ENCODE measurements at regions not wholly inside any gene's neighbourhood (a gene's known extent, or its start where the extent isn't known, plus 50 kb on each side); places are given as distances from the start of the nearest gene placed in this dataset.
"Not testable (repeated sequence)": the region's sequence is repeated elsewhere in the genome, so short reads cannot be mapped to it uniquely, and the experiment has no call there.

DNA sequence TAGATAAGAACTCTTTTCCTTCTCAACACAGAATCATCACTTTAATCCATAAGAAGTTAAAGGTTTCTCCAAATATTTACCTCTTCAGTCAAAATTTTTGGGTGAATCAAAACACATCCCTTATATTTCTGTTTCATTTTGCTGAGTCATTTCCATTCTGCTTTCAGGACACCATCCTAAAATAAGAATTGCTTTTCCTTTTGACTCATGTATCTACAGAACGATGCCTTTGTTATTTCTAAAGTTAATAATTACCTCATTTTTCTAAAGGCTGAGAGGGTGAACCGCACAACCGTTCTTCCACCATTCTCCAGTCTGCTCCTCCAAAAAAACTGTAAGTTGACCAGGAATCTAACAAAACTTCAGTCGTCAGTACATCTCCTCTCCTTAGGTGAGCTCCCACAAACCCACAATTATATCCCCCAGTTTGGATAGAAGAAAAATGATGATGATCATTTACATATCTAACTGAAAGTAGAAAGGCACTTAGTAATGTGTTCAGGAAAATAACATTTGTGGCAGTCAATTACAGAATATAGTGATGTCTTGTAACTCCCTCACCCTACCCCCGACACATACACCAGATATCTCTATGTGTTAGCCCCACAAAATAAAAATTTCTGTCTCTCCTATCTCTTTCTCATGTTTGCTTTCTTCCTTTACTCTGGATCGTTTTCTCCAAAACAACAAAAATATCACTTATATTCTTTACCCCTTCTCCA is 162.5 kb downstream of the RAD51AP2 start:
- DNase-seq: no peak

DNA sequence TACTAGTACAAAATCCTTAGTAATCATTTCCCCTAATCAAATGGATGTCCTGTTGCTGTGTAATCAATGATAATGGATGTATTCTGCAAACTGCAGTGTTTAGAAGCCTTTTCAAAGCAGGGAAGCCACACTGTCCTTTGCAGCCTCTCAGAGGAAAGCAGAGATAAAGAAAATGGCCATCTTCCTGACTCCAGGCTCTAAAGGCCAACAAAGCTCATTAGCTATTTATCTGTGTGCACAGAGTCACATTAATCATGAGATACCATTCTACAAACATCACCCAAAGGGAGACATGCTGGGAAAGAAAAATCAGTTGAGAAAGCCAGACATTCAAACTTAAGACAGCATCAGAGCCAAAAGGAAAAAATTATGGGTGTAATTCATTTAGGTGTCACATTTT is 165.0 kb downstream of the RAD51AP2 start:
- no peak for DNase-seq

- not testable (repeated sequence) for DNase-seq
Observed at GRCh38 chr2:17342692-17343091, 175.5 kb downstream of the RAD51AP2 start.

- no peak for DNase-seq
Observed at GRCh38 chr2:17337507-17337906, 180.7 kb downstream of the RAD51AP2 start.

- no peak for DNase-seq
Observed at GRCh38 chr2:17336458-17336857, 181.8 kb downstream of the RAD51AP2 start.

DNA sequence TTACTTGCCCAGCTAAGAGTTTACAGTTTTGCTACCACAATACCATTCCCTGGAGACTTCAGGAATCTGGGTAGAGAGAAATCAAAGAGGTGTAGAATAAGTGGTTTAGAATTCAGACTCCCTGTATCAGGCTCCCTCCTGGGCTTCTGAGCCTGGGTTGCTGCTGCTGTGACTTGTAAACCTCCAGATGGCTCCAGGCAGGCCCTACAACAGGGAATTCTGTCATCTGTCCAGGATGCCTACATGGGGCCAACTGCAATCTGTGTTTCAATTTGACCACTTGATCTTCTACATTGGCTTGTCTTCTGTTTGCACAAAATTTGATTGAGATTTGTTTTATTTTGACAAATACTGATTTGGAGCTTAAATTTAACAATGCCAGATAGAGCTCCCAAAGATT is 183.9 kb downstream of the RAD51AP2 start:
- DNase-seq: no peak

DNA sequence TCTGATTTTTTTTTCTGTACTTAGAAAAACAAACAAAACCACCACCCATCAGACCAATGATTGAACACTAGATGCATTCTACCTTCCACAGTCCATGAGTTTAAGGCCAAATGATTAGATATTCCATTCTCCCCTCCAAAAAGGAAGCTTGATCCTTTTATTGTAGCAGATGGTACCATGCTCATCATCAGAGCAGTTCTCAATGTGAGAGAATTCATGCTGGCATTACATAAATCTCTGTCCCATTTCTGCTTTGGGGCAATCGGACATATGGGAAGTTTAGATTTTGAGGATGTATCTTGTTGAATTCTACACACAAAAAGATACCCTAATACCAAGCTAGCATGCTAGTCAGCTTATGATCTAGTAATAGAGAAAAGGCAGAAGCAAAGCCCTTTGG is 186.6 kb downstream of the RAD51AP2 start:
- DNase-seq: no peak

DNA sequence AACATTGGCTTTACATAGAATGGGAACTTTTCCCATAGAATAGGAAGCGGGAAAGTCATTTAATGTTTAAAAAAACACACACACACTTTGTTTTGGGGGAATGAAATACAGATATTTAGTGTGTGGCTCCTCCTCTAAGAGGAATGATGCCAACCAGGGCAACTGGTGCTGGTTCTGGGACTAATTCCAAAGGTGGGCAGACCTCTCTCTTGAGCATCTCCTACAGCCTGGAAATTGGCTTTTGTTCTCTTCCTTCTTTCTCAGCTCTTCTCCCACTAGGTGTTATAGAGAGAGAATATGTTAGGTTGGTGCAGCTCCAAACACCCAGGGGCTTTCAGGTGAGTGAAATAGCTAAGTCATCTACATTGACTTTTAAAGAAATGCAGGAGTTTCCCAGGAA is 190.1 kb downstream of the RAD51AP2 start:
- DNase-seq: no peak

DNA sequence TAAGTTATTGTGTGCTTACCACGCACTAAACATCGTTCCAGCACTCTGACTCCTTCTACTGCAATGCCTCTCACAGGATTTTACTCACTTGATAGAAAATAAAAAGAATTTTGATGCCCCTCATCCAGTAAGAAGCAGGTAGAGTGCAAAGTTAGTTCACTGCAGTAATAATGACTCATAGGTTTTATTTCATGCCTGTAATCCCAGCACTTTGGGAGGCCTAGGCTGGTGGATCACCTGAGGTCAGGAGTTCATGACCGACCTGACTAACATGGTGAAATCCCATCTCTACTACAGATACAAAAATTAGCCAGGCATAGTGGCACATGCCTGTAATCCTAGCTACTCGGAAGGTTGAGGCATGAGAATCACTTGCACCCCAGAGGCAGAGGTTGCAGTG is 190.6 kb downstream of the RAD51AP2 start:
- no peak for DNase-seq

- DNase-seq: no peak
Observed at GRCh38 chr2:17326717-17327116, 191.5 kb downstream of the RAD51AP2 start.

DNA sequence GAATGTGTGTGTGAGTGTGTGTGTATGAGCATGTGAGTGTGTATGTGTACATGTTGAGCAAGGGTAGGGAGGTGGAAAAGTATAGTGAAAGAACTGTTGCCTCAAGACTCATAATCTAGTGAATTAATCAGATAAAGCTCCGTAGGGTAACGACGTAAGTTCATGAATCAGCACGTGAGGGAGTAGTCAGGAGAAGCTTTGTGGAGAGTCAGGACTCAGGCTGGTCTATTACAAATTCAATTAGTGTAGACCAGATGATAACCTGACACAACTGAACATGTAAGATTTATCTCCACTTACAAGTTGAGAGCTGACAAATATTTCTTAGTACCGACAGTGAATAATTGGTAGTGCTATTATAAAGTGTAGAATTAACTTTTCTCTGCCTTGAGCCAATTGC is 194.5 kb downstream of the RAD51AP2 start:
- no peak for DNase-seq

DNA sequence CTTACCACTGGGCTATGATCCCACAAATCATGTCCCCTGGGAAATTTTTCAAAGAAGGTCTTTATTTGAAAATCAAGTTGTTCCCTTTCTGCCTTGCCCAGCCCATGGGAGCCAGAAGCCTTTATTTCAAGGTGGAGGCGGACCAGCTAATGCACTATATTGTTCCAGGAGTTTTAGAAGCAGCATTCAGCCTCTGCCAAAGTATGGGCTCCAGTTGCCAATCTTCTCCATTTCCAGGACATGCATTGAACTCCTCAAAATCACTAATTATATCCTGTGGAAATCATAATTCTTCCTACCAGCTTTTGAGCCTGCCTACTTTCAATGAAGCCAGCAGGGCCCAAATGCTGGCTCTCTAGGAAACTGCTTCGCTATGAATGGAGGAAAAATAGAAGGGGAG is 195.8 kb downstream of the RAD51AP2 start:
- no peak for DNase-seq

DNA sequence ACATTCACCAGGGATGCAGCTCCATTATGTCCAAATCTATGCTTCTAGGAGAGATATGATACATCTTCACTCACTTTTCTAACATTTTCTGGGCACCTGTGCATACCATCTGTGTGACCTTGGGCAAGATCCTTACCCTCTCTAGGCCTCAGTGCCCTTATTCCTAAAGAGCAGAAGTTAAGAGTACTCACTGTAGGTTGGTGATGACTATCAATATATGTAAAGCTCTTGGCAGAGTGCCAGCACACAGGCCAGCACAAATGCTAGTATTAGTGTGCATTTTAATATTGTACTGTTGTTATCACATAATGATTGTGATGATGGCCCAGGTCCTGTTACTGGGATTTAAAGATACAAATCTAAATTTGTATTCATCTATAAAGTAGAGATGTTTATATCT is 199.2 kb downstream of the RAD51AP2 start:
- DNase-seq: no peak

- no peak for DNase-seq
Observed at GRCh38 chr2:17318013-17318412, 200.2 kb downstream of the RAD51AP2 start.

GRCh38 chr2:17317439-17317976 is 200.7 kb downstream of the RAD51AP2 start:
- DNase-seq: no peak

GRCh38 chr2:17313261-17313660 is 205.0 kb downstream of the RAD51AP2 start:
- no peak for DNase-seq

GRCh38 chr2:17311771-17312511 is 206.3 kb downstream of the RAD51AP2 start:
- no peak for DNase-seq

DNA sequence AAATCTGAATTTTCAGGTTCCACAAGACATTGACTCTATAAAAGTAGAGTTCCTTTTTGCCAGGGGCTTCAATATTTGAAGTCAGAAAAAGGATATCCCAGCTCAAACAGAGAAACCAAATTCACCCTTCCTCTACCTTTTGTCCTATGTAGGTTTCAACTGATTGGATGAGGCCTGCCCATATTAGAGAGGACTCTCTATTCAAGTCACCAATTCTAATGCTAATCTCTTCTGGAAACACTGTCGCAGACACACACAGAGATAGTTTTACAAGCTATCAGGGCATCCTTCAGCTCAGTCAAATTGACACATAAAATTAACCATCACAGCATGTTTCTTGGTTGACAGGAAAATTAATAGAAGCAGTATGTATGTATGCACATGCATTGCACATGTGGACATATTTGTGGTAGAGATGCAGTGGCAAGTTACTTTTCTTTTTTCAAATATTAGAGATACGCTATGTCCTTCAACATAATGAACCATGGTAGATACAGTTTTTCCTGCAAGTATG is 207.1 kb downstream of the RAD51AP2 start:
- DNase-seq: no peak

- no peak for DNase-seq
Observed at GRCh38 chr2:17309741-17310339, 208.4 kb downstream of the RAD51AP2 start.

DNA sequence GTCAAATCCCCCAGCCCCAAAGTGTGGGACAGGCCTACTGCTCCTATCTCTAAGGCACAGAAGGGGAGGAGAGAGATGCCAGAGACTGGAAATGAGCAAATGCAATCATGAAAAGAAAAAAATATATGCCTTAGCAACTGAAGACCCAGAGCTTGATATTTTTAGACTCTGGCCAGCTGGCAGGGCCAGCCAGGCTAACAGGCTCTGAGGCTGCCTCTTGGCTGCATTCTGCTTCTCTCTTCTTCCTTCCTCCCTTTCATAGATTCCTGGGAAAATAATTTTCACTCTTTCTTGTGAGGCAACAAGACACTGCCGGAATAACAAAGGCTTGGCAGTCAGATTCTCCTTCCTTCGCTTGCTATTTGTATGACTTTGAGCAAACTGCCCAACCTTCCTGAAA is 209.1 kb downstream of the RAD51AP2 start:
- no peak for DNase-seq

- DNase-seq: no peak
Observed at GRCh38 chr2:17306706-17307105, 211.5 kb downstream of the RAD51AP2 start.

DNA sequence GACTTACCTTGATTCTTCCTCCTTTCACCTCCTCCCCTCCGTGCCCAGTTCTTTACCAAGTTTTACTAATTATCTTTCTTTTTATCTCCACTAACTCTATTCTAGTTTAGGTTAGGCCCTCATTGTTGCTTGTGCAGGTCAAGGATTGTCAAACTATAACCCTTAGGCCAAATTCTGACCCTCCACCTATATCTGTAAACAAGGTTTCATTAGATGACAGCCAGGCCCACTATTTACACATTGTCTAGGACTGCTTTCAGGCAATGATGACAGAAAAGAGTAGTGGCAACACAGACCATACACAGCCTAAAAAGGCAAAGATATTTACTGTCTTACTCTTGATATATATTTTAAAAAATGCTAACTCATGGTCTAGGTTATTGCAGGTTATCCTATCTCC is 212.0 kb downstream of the RAD51AP2 start:
- DNase-seq: no peak

- no peak for DNase-seq
Observed at GRCh38 chr2:17303521-17303920, 214.7 kb downstream of the RAD51AP2 start.

DNA sequence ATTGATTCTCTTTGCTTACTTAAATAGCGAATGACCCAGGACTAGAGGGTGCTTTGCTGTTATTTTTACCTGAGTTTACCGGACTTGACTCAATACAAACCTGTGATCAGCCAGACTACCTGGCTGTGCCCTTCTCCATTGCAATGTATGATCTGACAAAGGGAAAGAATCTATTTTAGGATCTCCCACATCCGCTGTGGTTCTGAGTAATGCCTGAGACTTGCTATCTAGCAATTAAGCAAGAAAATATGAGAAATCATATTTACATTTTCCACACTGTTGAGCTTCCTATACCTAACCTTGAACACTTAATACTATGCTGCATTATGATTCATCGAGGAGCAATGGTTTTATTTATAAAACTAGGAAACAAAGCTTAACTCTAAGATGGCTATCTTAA is 215.2 kb downstream of the RAD51AP2 start:
- no peak for DNase-seq

Measured in stimulated activated CD4-positive, alpha-beta T cell treated with anti-CD3 and anti-CD28 coated beads, Interleukin-4, amount 100 ng/mL, for 1 hour (primary cell).